DOHH2 (cell line): ENCODE measurements at regions not wholly inside any gene's neighbourhood (a gene's known extent, or its start where the extent isn't known, plus 50 kb on each side); places are given as distances from the start of the nearest gene placed in this dataset.

Experiments used
- CTCF ChIP-seq: fragments of 200-600 bp; sonication (generic); IDR thresholded peaks from one replicate; pipeline ENCODE4 v1.5.1; 2014; ENCODE audit warnings: antibody characterized with exemption, mild to moderate bottlenecking, low read depth, low read length; ENCODE audit not compliant: poor library complexity, severe bottlenecking
- EZH2phosphoT487 ChIP-seq: fragments of 200-600 bp; sonication (generic); IDR thresholded peaks from 2 replicates; pipeline ENCODE4 v1.6.1; 2017; ENCODE audit warnings: borderline replicate concordance, mild to moderate bottlenecking, antibody characterized with exemption, low read length, moderate library complexity, mixed read lengths

DNA sequence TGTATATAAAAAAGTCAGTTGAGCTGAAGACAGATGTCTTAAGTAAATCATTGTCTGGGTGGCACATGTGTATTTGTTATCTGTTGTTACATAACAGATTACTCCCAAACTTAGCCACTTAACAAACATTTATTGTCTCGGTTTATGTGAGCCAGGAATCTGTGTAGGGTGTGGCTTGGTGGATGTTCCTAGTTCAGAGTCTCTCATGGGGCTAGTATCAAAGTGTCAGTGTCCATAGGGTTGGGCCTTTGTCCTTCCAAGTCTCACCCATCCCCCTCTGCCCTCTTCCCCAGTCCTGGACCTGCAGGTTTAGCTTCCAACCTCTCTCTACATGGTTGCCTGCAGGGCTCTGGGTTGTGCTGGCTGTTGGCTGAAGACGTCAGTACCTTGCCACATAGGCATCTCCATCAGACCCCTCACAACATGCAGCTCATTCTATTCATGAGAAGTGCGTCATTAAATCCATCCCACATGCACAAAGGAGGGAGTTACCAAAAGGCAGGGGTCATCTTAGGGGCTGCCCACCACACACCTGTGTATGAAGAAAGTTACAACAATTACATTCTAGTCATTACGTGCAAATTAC is 127.5 kb downstream of the HS3ST1 start:
- TF ChIP-seq CTCF (no peak), EZH2phosphoT487 (no peak)
